Neural progenitor cell (in vitro differentiated cells): ENCODE measurements at regions not wholly inside any gene's neighbourhood (a gene's known extent, or its start where the extent isn't known, plus 50 kb on each side); places are given as distances from the start of the nearest gene placed in this dataset.

Experiments used
- CTCF ChIP-seq: fragments of 200-600 bp; sonication (generic); IDR thresholded peaks from 2 replicates; pipeline ENCODE4 v1.5.1; 2017; ENCODE audit warnings: antibody characterized with exemption, mild to moderate bottlenecking
- EZH2 ChIP-seq: fragments of 200-600 bp; sonication (generic); IDR thresholded peaks from 2 replicates; pipeline ENCODE4 v1.6.1; 2017; ENCODE audit warnings: antibody characterized with exemption, mild to moderate bottlenecking, moderate library complexity
- EZH2phosphoT487 ChIP-seq: fragments of 200-600 bp; sonication (generic); IDR thresholded peaks from 2 replicates; pipeline ENCODE4 v1.6.1; 2017; ENCODE audit warnings: antibody characterized with exemption

- TF ChIP-seq CTCF, result no peak
- no peak for TF ChIP-seq EZH2phosphoT487
- TF ChIP-seq EZH2, result no peak
Observed at GRCh38 chr2:220043155-220043989, 415.9 kb downstream of the SLC4A3 start.
